ENCODE measurements at regions not wholly inside any gene's neighbourhood (a gene's known extent, or its start where the extent isn't known, plus 50 kb on each side); places are given as distances from the start of the nearest gene placed in this dataset.
A peak's percentile ranks its signal among the peaks of the same experiment; 100 is the strongest.

DNA sequence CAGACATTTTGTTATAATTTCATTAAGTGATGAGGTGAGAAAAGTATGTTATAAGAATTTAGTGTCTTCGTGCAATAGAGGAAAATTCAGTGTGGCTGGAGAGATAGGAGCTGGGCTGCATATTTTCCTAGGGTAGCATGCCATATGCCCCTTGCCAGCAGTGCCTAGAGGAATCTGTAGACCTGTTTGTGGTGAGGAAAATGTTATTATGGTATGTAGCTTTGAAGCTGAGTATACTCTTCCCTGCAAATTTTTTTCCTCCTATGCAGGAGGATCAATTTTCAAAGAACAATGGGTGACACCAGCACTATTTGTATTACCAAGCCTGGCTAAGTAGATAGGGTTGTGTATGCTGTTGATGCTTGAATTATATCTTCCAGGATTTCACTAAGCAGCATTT lies 200.6 kb downstream of the EDEM1 start:
- Histone ChIP-seq H3K27ac (peak overlapping the region in 1 of 2 donors; percentile 60), H3K4me1 (peaks cover 16% of the 10 kb centered on the region), H3K9me3 (no peaks in the 10 kb centered on the region), H3K27me3 (no peaks in the 10 kb centered on the region), H3K4me3 (no peak overlapping the region), H3K36me3 (ENCODE audit: low read depth, missing control alignments) (no peaks in the 10 kb centered on the region)
- DNase-seq: no peak
- WGBS, 2 donors: 49 to 59% methylated on average over 1 of the region's 1 CpG
- intact Hi-C loops (cut with DNase I; ENCODE audit: low total_unique reads): no loop called here
- TF ChIP-seq POLR2A (IDR thresholded peaks at IDR 0.05): no peak
- TF ChIP-seq, protein P1, sequence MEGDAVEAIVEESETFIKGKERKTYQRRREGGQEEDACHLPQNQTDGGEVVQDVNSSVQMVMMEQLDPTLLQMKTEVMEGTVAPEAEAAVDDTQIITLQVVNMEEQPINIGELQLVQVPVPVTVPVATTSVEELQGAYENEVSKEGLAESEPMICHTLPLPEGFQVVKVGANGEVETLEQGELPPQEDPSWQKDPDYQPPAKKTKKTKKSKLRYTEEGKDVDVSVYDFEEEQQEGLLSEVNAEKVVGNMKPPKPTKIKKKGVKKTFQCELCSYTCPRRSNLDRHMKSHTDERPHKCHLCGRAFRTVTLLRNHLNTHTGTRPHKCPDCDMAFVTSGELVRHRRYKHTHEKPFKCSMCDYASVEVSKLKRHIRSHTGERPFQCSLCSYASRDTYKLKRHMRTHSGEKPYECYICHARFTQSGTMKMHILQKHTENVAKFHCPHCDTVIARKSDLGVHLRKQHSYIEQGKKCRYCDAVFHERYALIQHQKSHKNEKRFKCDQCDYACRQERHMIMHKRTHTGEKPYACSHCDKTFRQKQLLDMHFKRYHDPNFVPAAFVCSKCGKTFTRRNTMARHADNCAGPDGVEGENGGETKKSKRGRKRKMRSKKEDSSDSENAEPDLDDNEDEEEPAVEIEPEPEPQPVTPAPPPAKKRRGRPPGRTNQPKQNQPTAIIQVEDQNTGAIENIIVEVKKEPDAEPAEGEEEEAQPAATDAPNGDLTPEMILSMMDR (IDR thresholded peaks at IDR 0.05): no peak

DNA sequence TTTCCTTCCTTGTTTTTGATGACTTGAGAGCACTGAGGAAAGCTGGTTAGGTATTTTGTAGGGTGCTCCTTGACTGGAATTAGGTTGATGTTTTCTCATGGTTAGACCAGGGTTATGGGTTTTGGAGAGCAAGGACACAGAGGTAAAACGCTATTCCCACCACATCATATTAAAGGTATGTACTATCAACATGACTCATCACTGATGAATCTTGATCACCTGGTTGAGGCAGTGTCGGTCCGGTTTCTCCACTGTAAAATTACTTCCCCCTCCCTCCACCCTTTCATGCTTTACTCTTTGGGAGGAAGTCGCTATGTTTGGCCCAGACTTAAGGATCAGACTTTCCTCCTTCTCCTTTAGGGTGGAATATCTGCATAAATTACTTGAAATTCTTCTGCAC lies 201.6 kb downstream of the EDEM1 start:
- Histone ChIP-seq H3K27ac (peak overlapping the region in 1 of 2 donors; percentile 60), H3K27me3 (no peaks in the 10 kb centered on the region), H3K36me3 (ENCODE audit: low read depth, missing control alignments) (no peaks in the 10 kb centered on the region), H3K4me1 (peaks cover 16% of the 10 kb centered on the region), H3K4me3 (no peak overlapping the region), H3K9me3 (no peaks in the 10 kb centered on the region)
- intact Hi-C loops (cut with DNase I; ENCODE audit: low total_unique reads): no loop called here
- no peak for DNase-seq
- TF ChIP-seq, protein P1 (IDR thresholded peaks at IDR 0.05): no peak
- no peak for TF ChIP-seq POLR2A (IDR thresholded peaks at IDR 0.05)
- 54 to 72% methylated on average over 4 of the region's 4 CpGs for WGBS, 2 donors

GRCh38 chr3:5390221-5390620 lies 202.7 kb downstream of the EDEM1 start:
- intact Hi-C loops (cut with DNase I; ENCODE audit: low total_unique reads): no loop called here
- H3K27me3 ChIP-seq: no peaks in the 10 kb centered on the region
- no peak overlapping the region for H3K27ac ChIP-seq
- no peak for DNase-seq
- no peaks in the 10 kb centered on the region for H3K9me3 ChIP-seq
- no peak for TF ChIP-seq POLR2A (IDR thresholded peaks at IDR 0.05)
- TF ChIP-seq, protein P1 (IDR thresholded peaks at IDR 0.05): no peak
- H3K4me3 ChIP-seq: no peak overlapping the region
- no peaks in the 10 kb centered on the region for H3K36me3 ChIP-seq (ENCODE audit: low read depth, missing control alignments)
- 43 to 67% methylated on average over 5 of the region's 5 CpGs for WGBS, 2 donors
- peaks cover 16% of the 10 kb centered on the region for H3K4me1 ChIP-seq

DNA sequence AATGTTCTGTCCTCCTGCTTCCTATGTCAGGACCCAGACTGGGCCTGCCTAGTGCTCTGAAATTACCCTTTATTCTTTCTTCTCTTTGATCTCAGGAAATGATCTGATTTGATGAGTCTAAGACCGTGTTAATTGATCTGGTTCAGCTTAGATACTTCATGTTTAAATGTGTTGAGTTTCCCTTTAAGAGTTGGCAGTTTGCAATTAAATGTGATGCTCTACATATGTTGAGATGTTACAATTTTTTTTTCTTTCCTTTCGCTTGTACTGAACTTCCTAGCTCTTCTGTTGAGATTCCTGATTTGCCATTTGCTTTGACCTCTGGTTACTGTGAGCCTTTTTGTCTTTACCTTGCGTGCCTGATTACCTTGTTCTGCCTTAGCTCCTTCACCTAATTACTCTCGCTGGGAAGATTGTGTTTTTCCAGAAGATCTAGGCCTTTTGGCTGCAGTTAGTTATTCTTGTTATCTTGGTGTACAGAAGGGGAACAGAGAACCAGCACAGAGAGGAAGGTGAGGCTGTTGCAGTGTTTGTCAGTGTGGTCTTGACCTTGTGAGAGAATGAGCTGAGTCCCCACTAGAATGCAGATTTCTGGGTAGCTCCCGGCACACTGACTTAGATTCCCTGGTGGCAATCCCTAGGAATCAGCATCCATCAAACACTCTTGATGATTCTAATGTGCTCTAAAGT lies 203.6 kb downstream of the EDEM1 start:
- H3K27ac ChIP-seq: no peak overlapping the region
- H3K27me3 ChIP-seq: no peaks in the 10 kb centered on the region
- H3K4me3 ChIP-seq: no peak overlapping the region
- WGBS, 2 donors: 49 to 56% methylated on average over 5 of the region's 5 CpGs
- H3K9me3 ChIP-seq: no peaks in the 10 kb centered on the region
- intact Hi-C loops (cut with DNase I; ENCODE audit: low total_unique reads): no loop called here
- no peak for DNase-seq
- H3K36me3 ChIP-seq (ENCODE audit: low read depth, missing control alignments): no peaks in the 10 kb centered on the region
- H3K4me1 ChIP-seq: peaks cover 16% of the 10 kb centered on the region
- TF ChIP-seq, protein P1 (IDR thresholded peaks at IDR 0.05): no peak
- TF ChIP-seq POLR2A (IDR thresholded peaks at IDR 0.05): no peak

- no peaks in the 10 kb centered on the region for H3K9me3 ChIP-seq
- H3K4me3 ChIP-seq: no peak overlapping the region
- WGBS, 2 donors: 75 to 82% methylated on average over 10 of the region's 10 CpGs
- intact Hi-C loops (cut with DNase I; ENCODE audit: low total_unique reads): no loop called here
- H3K36me3 ChIP-seq (ENCODE audit: low read depth, missing control alignments): no peaks in the 10 kb centered on the region
- H3K27me3 ChIP-seq: no peaks in the 10 kb centered on the region
- TF ChIP-seq, protein P1 (IDR thresholded peaks at IDR 0.05): no peak
- TF ChIP-seq POLR2A (IDR thresholded peaks at IDR 0.05): no peak
- no peak overlapping the region for H3K27ac ChIP-seq
- DNase-seq: no peak
- H3K4me1 ChIP-seq: no peaks in the 10 kb centered on the region
These were observed 213.5 kb downstream of the EDEM1 start for GRCh38 chr3:5401002-5401401.

Data from testis (tissue), 2 donors.